Left forelimb (tissue), 1 donor: ENCODE measurements at regions not wholly inside any gene's neighbourhood (a gene's known extent, or its start where the extent isn't known, plus 50 kb on each side); places are given as distances from the start of the nearest gene placed in this dataset.
"Not testable (repeated sequence)": the region's sequence is repeated elsewhere in the genome, so short reads cannot be mapped to it uniquely, and the experiment has no call there.

Experiments
- DNase-seq: peaks from one replicate; pipeline ENCODE4 v3.0.0-alpha.2; 2018; ENCODE audit warnings: low spot score

DNA sequence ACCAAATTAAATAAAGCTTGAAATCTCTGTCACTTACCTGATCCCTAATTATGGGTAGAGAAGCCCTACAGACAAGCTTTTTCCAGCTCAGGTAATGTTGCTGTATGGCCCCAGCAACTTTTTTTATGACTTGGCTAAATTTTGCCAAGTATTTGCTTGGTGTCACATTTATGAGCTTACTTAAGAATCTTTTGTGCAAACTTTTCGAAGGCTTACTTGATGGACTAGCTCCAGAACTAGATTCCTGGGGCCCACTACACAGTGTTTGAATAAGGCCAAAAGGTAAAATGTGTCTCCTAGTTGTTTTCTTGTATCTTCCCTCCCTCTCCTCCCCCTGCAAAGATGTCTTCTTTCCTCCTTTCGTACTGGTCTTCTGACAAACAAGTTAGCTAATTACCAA is 257.9 kb downstream of the OSR1 start:
- no peak for DNase-seq

DNA sequence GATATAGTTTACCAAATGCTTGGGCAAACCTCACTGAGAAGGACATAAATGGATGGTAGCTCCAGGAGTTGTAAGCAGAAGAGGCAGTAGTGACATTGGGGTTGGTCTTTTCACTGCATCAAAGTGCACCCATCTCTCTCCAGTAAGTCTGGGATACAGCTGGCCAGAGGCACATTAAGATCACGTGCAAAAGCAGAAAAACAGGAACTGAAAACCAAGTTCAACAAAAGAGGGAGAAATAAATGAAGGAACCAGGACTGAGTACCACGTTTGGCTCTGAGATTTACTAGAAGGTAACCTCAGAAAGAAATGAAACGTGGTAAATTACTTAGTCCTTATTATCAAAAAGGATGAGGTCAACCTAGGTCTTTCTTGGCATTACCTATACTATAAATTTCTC is 259.2 kb downstream of the OSR1 start:
- DNase-seq: no peak

DNA sequence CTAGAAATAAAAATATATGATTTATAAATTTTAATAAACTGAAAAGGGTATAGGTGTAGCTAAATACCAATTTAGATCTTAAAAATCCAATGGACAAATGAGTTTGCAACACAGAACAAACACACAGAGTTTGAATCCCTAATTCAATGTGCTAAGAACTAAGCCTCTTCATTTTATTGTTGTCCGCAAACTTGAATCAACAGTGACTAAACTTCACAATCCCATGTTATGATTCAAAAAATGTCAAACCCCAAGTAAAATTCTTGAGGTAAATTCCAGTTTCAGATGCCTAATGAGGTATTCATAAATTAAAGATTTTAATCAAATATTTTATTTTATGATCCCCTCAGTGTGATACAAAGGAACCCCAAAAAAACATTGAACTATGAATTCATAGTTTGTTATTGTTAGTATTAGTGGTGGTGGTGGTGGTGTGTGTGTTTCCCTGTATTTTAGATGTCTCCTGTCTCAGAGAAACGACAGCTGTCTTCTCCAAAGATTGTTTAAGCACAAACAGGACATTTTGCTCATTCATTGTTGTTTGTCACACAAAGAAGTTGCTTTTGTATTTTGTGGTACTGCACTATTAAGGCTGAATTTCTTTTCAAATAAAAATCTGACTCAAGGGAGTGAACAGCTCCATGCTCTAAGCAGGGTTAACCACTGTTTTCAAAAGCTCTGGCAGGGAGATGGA is 259.8 kb downstream of the OSR1 start:
- DNase-seq: no peak

DNA sequence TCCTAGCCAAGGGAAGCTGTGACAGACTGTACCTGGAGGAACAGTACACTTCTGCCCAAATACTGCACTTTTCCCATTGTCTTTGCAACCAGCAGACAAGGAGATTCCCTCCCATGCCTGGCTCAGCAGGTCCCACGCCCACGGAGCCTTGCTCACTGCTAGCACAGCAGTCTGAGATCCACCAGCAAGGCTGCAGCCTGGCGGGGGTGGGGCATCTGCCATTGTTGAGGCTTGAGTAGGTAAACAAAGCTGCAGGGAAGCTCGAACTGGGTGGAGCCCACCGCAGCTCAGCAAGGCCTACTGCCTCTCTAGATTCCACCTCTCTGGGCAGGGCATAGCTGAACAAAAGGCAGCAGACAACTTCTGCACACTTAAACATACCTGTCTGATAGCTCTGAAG is 268.9 kb downstream of the OSR1 start:
- not testable (repeated sequence) for DNase-seq

DNA sequence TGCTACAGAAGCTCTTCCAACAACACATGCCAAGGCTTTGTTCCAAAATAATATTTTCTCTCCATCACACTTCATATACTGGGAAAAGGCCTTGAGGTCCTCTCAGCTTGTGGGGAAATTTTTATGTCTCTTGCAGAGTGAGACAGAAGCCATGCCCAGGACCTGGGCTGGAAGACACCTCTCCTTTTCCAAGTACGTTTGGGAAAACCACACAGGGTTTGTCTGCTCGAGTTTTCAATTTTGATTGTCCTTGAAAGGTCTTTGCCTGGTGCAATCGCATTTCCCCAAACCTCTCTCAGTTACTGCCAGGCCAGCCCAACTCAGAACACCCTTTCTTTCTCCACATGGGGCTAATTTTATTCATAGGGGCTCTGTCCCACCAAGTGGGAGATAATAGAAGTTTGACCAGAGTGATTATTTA is 272.2 kb downstream of the OSR1 start:
- no peak for DNase-seq

DNA sequence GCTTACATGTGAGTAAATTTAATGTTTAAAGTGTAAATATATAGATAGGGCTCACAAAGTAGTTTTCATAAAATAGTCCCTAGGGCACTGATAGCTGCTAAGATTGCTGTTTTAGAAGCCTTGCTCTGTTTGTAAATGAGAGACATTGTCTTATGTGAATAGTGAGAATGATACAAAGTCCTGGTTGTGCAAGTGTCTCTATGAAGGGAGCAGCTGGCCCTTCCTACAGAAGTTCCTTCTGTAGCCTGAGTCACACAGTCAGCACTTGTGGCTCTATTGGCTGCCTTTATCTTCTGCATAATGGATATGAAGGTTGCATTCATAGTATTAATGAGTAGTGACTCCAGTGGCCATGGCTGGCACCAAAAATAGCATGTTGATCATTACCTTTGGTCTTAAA is 279.7 kb downstream of the OSR1 start:
- no peak for DNase-seq

DNA sequence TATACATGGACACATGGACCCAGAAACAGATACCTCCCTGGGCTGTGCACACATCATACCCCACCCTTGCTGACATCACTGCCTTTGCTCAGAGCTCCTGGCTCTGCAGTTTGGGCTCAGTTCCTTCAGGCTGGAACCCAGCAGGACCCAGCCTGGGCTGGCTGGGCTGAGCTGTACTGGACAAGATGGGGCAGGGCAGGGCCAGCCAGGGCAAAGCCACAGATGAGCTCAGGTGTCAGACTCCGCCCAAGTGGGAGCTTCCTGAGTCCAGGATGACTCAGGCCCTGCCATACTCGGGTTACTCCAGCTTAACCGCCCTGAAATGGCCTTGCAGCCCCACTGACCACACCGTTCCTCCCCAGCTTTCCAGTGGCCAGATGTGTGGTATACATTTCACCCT is 284.9 kb downstream of the OSR1 start:
- no peak for DNase-seq

DNA sequence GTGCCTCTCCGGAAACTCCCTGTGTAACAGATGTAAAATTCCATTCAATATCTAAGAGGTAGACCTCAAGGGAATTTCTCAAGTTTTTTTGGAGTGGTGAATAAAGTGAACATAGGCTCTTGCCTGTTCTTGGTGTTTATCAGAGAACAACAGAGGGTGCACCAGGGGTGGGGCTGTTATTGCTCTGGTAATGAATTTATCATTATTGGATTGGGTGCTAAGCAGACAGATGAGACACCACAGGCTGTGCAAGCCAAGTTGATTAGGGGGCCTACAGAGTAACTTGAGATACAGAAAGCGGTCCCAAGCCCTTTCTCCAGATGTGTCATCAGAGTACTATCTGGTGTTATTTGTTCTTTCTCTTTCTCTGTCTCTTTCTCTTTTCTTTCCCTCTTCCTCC is 286.3 kb downstream of the OSR1 start:
- DNase-seq: no peak

DNA sequence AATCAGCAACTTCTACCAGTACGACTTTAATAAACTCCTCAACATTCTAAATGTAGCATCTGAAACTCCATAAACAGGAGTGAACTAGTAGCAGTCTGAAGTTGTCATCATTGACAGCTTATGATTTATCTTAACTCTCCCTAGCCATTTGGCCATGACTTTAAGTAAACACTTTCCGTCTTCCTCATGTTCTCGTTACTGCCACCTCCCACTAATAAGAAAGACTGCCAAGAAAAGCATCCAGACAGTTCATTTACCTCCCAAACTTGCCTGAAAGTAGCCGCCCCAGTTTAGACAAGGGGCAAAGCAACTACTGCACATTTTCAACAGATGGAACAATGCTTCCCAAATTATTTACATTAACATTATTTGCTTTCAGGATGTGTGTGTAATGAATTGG is 287.5 kb downstream of the OSR1 start:
- no peak for DNase-seq

DNA sequence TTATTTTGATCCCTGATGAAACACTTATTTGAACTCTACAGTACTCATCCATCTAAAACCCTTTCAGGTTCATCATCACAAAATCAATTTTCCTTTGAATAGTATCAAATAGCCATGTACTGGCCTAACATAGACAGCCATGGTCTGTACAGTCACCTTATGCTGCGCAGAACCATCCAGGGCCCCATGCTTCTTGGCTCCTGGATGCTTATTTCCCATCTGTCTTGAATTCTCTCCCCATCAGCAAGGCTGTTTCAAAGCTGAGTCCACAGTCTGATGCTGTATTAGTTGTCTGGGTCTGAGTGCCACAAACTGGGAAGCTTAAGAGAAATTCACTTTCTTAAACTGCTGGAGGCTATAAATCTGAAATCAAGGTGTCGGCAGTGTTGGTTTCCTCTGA is 290.2 kb downstream of the OSR1 start:
- no peak for DNase-seq

DNA sequence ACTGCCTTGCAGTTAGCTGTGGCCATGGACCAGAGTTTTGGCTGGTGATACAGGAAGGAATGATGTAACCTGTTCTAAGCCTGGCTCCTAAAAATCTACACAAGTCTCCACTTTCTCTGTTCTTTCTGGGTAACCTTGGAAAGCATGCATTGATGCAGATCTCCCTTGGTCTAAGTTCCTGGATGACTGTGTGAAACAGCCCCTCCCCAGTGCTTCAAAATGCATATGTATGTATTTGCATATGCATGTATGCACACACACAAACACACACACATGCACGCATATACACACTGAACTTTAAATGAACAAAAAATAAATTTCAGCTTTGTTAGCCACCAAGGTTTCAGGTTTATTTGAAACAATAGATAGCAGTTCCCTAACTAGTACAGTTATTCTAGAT is 296.1 kb downstream of the OSR1 start:
- DNase-seq: no peak

DNA sequence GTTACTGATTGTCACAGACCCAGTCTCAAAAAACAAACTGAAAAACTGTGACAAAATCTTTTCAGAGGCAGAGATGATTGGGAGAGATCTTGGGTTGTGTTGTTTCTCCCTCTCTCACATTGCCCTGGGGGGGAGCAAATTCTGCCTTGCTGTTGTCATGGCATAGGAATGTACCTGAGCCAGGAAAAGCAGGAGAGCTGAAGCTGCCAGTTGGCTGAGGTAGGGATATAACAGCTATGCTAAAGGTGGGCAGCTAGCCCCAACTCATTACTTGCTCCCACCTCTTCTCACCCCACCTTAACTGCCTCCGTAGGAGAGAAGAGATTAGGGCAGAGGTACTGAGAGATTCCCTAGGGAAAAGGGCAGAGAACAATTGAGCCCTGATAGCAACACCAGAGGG is 299.3 kb downstream of the OSR1 start:
- DNase-seq: no peak

DNA sequence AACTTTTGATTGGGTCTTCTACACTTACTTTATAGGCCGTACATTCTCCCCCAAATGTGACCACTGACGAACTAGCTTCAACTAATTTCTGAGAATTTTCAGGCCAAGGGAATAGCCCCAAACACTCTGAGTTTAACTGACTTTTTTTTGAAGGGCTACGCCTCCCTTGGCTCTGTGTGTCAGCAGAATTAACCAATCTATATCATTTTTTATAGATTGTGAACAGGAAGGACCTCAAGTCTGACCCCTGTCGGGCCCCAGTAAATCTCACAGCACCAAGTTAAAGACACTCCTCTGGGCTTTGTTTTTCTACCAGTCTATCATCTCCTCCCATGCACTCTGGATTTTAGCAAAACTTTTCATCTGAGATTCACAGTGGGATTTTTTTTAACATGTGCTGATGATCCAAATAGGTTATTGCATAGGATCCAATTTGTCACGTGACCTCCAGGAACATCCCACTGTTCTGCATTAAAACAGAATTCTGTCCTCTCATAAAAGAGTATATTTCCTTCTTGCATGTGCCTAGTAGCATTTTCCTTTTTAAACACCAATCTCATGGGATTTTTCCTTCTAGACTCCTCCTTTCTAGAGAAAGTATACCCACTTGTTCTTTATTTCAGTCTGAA is 307.1 kb downstream of the OSR1 start:
- no peak for DNase-seq

DNA sequence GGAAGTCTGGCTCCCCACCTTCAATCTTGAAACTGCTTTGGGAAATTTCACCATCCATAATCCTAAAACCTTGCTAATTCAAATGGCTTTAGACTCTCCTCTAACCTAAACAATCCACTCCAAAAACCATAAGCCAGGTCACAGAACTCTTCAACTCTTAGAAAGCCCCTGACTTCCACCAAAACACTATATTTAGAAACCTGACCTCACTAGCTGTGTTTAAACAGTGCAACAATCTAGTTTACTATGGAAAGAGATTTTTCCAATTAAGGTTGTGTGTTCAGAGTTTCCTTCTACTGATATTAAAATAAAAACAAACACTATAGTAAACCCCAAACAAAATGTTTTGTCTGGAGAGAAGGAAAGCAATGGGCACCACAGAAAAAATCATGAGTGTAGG is 308.1 kb downstream of the OSR1 start:
- DNase-seq: no peak

DNA sequence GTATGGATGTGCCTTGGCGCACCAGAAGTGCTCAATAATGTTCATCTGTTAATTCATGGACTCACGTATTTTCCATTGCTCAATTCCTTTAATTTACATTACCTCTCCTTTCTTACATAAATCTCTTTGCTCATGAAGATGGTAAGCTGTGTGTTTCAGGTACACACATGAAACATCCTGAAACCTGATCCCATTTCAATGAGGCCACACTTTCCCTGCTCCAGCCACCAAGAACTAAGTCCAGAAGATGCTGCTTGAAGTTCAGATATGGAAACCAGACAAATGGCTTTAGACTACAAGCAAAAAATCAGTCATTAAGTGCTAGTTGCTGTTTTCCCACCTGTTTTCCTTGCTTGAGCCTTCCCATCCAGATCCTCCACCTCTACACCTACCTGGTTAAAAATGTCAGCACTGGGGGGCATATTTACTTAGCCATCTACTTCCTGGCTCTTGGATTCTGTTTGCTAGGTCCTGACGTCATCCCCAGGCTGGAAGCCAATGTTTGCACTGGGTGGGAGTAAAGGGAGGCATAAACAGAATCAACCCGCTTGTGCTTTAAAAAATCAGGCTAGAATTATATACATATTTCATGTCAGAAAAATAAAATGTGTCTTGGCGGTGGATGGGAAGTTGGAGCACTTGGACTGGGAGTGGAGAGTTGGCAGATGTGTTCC is 309.7 kb downstream of the OSR1 start:
- no peak for DNase-seq

DNA sequence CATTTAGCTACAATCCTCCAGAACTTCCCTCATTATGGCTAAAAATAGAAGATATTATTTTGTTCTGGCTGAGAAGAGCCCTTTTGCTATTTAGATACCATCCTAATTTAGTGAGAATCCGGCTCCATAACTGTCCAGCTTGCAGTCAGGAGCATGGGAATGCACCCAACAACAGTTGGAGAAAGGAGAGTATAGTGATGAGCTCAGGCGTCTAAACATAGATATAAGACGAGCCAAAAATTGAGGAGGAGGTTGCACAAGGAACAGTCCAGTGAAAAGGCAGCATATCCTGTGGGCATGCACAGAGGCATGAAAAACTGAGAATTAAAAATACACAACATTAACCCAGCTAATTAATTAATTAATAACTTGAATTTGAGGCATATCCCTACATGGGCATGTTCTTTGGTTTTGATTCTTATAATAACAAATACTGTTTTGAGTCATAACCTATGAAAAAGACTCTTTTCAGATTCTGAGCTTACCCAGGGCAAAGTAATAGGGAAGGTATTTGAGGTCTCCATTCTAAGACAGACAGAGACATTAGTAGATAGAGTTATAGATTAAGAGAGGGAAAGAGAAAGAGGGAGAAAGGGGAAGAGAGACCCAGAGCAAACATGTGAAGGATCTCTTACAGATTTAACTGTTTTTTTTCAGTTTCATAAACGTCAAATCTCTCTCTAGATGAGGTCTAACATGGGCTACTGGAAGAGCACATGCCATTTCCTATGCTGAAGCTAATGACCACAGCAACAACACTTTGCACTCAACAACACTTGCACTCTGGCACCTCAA is 311.2 kb downstream of the OSR1 start:
- DNase-seq: no peak

DNA sequence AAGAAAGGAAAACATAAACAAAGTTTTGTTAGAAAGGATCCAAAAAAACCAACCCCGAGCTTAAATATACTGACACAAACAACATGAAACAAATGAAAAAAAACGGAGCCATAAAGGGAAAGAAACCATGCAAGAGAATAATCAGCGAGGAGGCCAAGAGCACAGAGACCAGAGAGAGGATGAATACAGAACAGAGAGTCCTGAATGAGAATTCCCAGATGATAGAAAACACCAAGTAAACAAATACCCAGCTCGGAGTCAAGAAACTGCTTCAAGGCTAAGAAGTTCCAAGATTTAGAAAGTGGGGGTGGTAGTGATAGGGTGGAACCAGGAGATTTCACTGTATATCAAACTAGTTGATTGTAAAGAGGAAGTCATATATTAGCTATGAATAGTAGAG is 313.3 kb downstream of the OSR1 start:
- no peak for DNase-seq

DNA sequence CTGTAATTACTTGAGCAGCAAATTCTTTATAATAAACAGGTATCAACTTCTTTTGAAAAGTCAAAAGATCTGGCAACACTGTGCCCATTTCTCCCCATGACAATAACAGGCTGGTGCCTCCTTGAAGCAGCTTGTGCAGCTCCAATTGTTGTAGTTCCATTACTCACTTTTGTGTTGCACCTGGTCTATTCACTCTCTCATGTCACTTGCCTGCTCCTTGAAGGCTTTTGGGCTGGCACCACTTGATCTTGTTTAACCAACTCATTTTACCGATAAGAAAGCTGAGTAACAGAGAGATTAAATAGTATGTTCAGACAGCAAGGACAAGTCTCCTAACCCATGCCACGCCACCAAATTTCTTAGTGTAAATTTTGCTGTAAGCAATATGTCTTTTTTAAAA is 314.5 kb downstream of the OSR1 start:
- DNase-seq: no peak

DNA sequence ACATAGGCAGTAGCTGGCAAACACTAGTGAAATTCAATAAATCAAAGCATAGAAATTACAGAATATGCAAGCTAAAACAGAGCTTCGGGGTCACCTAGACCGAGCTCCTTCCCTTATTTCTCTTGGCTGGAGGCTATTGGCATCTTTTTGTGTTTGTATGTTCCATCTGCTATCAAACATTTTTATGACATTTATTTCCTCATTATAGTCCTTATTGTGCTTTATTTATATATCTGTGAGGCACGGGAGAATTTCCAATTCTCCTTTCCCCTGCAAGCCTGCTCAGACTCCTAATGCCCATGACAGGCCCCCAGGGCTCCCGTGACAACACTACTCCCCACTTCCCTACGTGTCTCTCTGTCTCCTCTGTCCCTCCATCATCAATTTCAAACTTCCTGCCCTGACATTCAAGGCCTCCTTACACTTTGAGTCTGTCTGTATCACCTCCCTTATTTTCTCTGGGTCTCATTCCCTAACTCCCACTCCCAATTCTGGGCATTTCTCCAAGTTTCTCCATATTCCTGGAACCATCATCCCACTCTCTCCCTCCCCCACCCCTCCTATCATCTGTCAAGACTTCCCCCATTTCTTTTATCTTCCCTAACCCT is 316.9 kb downstream of the OSR1 start:
- DNase-seq: no peak

DNA sequence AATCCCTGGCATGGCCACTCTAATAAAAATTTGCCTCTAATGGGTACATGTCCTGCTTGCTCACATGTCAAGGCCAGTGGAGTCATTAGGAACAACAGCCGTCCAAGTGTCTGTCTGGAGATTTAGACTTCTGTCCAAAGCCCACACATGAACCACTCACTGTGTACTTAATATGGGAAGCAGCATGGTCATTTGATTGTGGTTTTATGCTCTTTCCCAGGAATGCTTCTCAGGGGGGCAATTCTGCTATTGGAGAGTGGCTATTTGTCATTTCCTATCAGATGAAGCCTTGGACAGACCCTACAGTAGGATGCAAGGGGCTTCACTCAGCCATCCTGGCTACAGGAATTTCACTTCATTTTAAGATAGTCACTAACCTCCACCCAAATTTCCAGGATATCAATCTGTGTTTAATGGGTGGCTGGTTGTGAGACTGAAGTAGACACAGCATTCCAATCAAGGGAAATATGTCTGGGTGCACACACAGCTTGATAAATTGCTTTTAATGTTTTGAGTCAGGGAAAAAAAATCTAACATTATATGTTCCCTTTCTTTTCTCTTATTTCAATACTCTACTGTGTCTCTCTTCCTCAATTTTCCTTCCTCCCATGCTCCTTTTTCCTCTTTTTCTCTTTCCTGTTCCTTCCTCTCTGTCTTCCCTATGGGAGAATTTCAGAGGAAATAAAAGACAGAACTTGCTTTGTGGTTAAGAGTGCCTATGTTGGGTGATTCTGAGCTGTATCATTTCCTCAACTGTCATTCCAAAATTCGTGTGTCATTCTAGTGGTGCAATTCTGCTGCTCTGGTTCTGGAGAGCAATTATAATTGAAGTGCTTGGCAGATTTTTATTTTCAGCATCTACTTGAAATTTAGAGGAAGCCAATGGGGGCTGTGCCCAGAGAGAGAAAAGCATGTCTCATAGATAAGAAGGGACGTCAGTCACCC is 320.1 kb downstream of the OSR1 start:
- DNase-seq: no peak

DNA sequence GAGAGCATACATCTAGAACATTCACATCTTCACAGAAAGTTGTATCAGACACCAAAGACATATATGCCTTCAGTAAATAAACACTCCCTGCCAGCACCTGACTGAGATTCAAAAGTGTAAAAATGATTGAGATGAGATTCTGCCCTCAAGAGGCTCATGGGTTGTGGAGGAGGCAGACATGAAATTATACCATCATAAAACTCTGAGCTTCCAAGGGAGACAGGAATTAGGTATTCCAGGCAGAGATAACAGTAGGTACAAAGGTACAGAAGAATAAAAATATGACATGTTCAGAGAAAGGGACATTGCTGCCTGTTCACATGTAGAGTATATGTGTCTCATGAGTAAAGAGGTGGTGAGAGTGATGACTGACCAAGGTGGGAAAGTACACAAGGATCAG is 322.3 kb downstream of the OSR1 start:
- no peak for DNase-seq
